ENCODE measurements at regions not wholly inside any gene's neighbourhood (a gene's known extent, or its start where the extent isn't known, plus 50 kb on each side); places are given as distances from the start of the nearest gene placed in this dataset.

GRCh38 chr5:155598552-155598951, 585.0 kb downstream of the KIF4B start:
- H3K9ac ChIP-seq (ENCODE audit: low read depth in 1 of 2, low read length in 2 of 2), result no peak overlapping the region
- no peak overlapping the region for H3K27ac ChIP-seq (ENCODE audit: low read depth, low read length)
- no peaks in the 10 kb centered on the region for H3K9me3 ChIP-seq (ENCODE audit: control insufficient read depth in 1 of 2, low read length in 2 of 2)
- H3K4me3 ChIP-seq (ENCODE audit: low read depth in 1 of 2, low read length in 2 of 2), result no peak overlapping the region
- H3K27me3 ChIP-seq (ENCODE audit: control insufficient read depth in 1 of 2, insufficient read depth in 2 of 2, low read length in 2 of 2), result no peaks in the 10 kb centered on the region
- no peaks in the 10 kb centered on the region for H3K4me1 ChIP-seq (ENCODE audit: control insufficient read depth in 1 of 2, insufficient read depth in 2 of 2, low read length in 2 of 2)
- no peaks in the 10 kb centered on the region for H3K36me3 ChIP-seq (ENCODE audit: control insufficient read depth in 1 of 2, insufficient read depth in 2 of 2, low read length in 2 of 2)

- Histone ChIP-seq H3K4me1 (ENCODE audit: control insufficient read depth in 1 of 2, insufficient read depth in 2 of 2, low read length in 2 of 2) (no peaks in the 10 kb centered on the region), H3K9ac (ENCODE audit: low read depth in 1 of 2, low read length in 2 of 2) (no peak overlapping the region), H3K36me3 (ENCODE audit: control insufficient read depth in 1 of 2, insufficient read depth in 2 of 2, low read length in 2 of 2) (no peaks in the 10 kb centered on the region), H3K9me3 (ENCODE audit: control insufficient read depth in 1 of 2, low read length in 2 of 2) (no peaks in the 10 kb centered on the region), H3K27ac (ENCODE audit: low read depth, low read length) (no peak overlapping the region), H3K27me3 (ENCODE audit: control insufficient read depth in 1 of 2, insufficient read depth in 2 of 2, low read length in 2 of 2) (no peaks in the 10 kb centered on the region), H3K4me3 (ENCODE audit: low read depth in 1 of 2, low read length in 2 of 2) (no peak overlapping the region)
These were observed 592.4 kb downstream of the KIF4B start for GRCh38 chr5:155605920-155606319.

GRCh38 chr5:155616779-155617392, 603.3 kb downstream of the KIF4B start:
- H3K27ac ChIP-seq (ENCODE audit: low read depth, low read length), result no peak overlapping the region
- H3K9me3 ChIP-seq (ENCODE audit: control insufficient read depth in 1 of 2, low read length in 2 of 2), result no peaks in the 10 kb centered on the region
- no peaks in the 10 kb centered on the region for H3K36me3 ChIP-seq (ENCODE audit: control insufficient read depth in 1 of 2, insufficient read depth in 2 of 2, low read length in 2 of 2)
- H3K4me1 ChIP-seq (ENCODE audit: control insufficient read depth in 1 of 2, insufficient read depth in 2 of 2, low read length in 2 of 2), result no peaks in the 10 kb centered on the region
- no peak overlapping the region for H3K9ac ChIP-seq (ENCODE audit: low read depth in 1 of 2, low read length in 2 of 2)
- no peaks in the 10 kb centered on the region for H3K27me3 ChIP-seq (ENCODE audit: control insufficient read depth in 1 of 2, insufficient read depth in 2 of 2, low read length in 2 of 2)
- no peak overlapping the region for H3K4me3 ChIP-seq (ENCODE audit: low read depth in 1 of 2, low read length in 2 of 2)

- H3K36me3 ChIP-seq (ENCODE audit: control insufficient read depth in 1 of 2, insufficient read depth in 2 of 2, low read length in 2 of 2), result no peaks in the 10 kb centered on the region
- H3K9me3 ChIP-seq (ENCODE audit: control insufficient read depth in 1 of 2, low read length in 2 of 2), result no peaks in the 10 kb centered on the region
- H3K27ac ChIP-seq (ENCODE audit: low read depth, low read length), result no peak overlapping the region
- no peaks in the 10 kb centered on the region for H3K27me3 ChIP-seq (ENCODE audit: control insufficient read depth in 1 of 2, insufficient read depth in 2 of 2, low read length in 2 of 2)
- no peak overlapping the region for H3K9ac ChIP-seq (ENCODE audit: low read depth in 1 of 2, low read length in 2 of 2)
- H3K4me3 ChIP-seq (ENCODE audit: low read depth in 1 of 2, low read length in 2 of 2), result no peak overlapping the region
- H3K4me1 ChIP-seq (ENCODE audit: control insufficient read depth in 1 of 2, insufficient read depth in 2 of 2, low read length in 2 of 2), result no peaks in the 10 kb centered on the region
These were observed 606.1 kb downstream of the KIF4B start for GRCh38 chr5:155619688-155620087.

GRCh38 chr5:155620821-155621410, 607.4 kb downstream of the KIF4B start:
- no peak overlapping the region for H3K9ac ChIP-seq (ENCODE audit: low read depth in 1 of 2, low read length in 2 of 2)
- H3K27me3 ChIP-seq (ENCODE audit: control insufficient read depth in 1 of 2, insufficient read depth in 2 of 2, low read length in 2 of 2), result no peaks in the 10 kb centered on the region
- no peaks in the 10 kb centered on the region for H3K4me1 ChIP-seq (ENCODE audit: control insufficient read depth in 1 of 2, insufficient read depth in 2 of 2, low read length in 2 of 2)
- H3K9me3 ChIP-seq (ENCODE audit: control insufficient read depth in 1 of 2, low read length in 2 of 2), result no peaks in the 10 kb centered on the region
- H3K27ac ChIP-seq (ENCODE audit: low read depth, low read length), result no peak overlapping the region
- H3K36me3 ChIP-seq (ENCODE audit: control insufficient read depth in 1 of 2, insufficient read depth in 2 of 2, low read length in 2 of 2), result no peaks in the 10 kb centered on the region
- no peak overlapping the region for H3K4me3 ChIP-seq (ENCODE audit: low read depth in 1 of 2, low read length in 2 of 2)

GRCh38 chr5:155624597-155625241, 611.2 kb downstream of the KIF4B start:
- H3K27me3 ChIP-seq (ENCODE audit: control insufficient read depth in 1 of 2, insufficient read depth in 2 of 2, low read length in 2 of 2), result no peaks in the 10 kb centered on the region
- H3K4me1 ChIP-seq (ENCODE audit: control insufficient read depth in 1 of 2, insufficient read depth in 2 of 2, low read length in 2 of 2), result no peaks in the 10 kb centered on the region
- H3K9ac ChIP-seq (ENCODE audit: low read depth in 1 of 2, low read length in 2 of 2), result no peak overlapping the region
- H3K9me3 ChIP-seq (ENCODE audit: control insufficient read depth in 1 of 2, low read length in 2 of 2), result no peaks in the 10 kb centered on the region
- no peak overlapping the region for H3K27ac ChIP-seq (ENCODE audit: low read depth, low read length)
- H3K4me3 ChIP-seq (ENCODE audit: low read depth in 1 of 2, low read length in 2 of 2), result no peak overlapping the region
- no peaks in the 10 kb centered on the region for H3K36me3 ChIP-seq (ENCODE audit: control insufficient read depth in 1 of 2, insufficient read depth in 2 of 2, low read length in 2 of 2)

GRCh38 chr5:155625315-155625714, 611.8 kb downstream of the KIF4B start:
- no peak overlapping the region for H3K4me3 ChIP-seq (ENCODE audit: low read depth in 1 of 2, low read length in 2 of 2)
- no peaks in the 10 kb centered on the region for H3K4me1 ChIP-seq (ENCODE audit: control insufficient read depth in 1 of 2, insufficient read depth in 2 of 2, low read length in 2 of 2)
- no peak overlapping the region for H3K27ac ChIP-seq (ENCODE audit: low read depth, low read length)
- no peaks in the 10 kb centered on the region for H3K9me3 ChIP-seq (ENCODE audit: control insufficient read depth in 1 of 2, low read length in 2 of 2)
- H3K9ac ChIP-seq (ENCODE audit: low read depth in 1 of 2, low read length in 2 of 2), result no peak overlapping the region
- H3K36me3 ChIP-seq (ENCODE audit: control insufficient read depth in 1 of 2, insufficient read depth in 2 of 2, low read length in 2 of 2), result no peaks in the 10 kb centered on the region
- H3K27me3 ChIP-seq (ENCODE audit: control insufficient read depth in 1 of 2, insufficient read depth in 2 of 2, low read length in 2 of 2), result no peaks in the 10 kb centered on the region

- no peaks in the 10 kb centered on the region for H3K36me3 ChIP-seq (ENCODE audit: control insufficient read depth in 1 of 2, insufficient read depth in 2 of 2, low read length in 2 of 2)
- H3K27me3 ChIP-seq (ENCODE audit: control insufficient read depth in 1 of 2, insufficient read depth in 2 of 2, low read length in 2 of 2), result no peaks in the 10 kb centered on the region
- no peaks in the 10 kb centered on the region for H3K9me3 ChIP-seq (ENCODE audit: control insufficient read depth in 1 of 2, low read length in 2 of 2)
- H3K4me1 ChIP-seq (ENCODE audit: control insufficient read depth in 1 of 2, insufficient read depth in 2 of 2, low read length in 2 of 2), result no peaks in the 10 kb centered on the region
- no peak overlapping the region for H3K9ac ChIP-seq (ENCODE audit: low read depth in 1 of 2, low read length in 2 of 2)
- no peak overlapping the region for H3K4me3 ChIP-seq (ENCODE audit: low read depth in 1 of 2, low read length in 2 of 2)
- H3K27ac ChIP-seq (ENCODE audit: low read depth, low read length), result no peak overlapping the region
These were observed 612.5 kb downstream of the KIF4B start for GRCh38 chr5:155625897-155626543.

- Histone ChIP-seq H3K27me3 (ENCODE audit: control insufficient read depth in 1 of 2, insufficient read depth in 2 of 2, low read length in 2 of 2) (no peaks in the 10 kb centered on the region), H3K9me3 (ENCODE audit: control insufficient read depth in 1 of 2, low read length in 2 of 2) (no peaks in the 10 kb centered on the region), H3K27ac (ENCODE audit: low read depth, low read length) (no peak overlapping the region), H3K4me1 (ENCODE audit: control insufficient read depth in 1 of 2, insufficient read depth in 2 of 2, low read length in 2 of 2) (no peaks in the 10 kb centered on the region), H3K36me3 (ENCODE audit: control insufficient read depth in 1 of 2, insufficient read depth in 2 of 2, low read length in 2 of 2) (no peaks in the 10 kb centered on the region), H3K9ac (ENCODE audit: low read depth in 1 of 2, low read length in 2 of 2) (no peak overlapping the region), H3K4me3 (ENCODE audit: low read depth in 1 of 2, low read length in 2 of 2) (no peak overlapping the region)
These were observed 613.0 kb downstream of the KIF4B start for GRCh38 chr5:155626592-155626991.

GRCh38 chr5:155628346-155628745, 614.8 kb downstream of the KIF4B start:
- Histone ChIP-seq H3K27ac (ENCODE audit: low read depth, low read length) (no peak overlapping the region), H3K4me3 (ENCODE audit: low read depth in 1 of 2, low read length in 2 of 2) (no peak overlapping the region), H3K36me3 (ENCODE audit: control insufficient read depth in 1 of 2, insufficient read depth in 2 of 2, low read length in 2 of 2) (no peaks in the 10 kb centered on the region), H3K9ac (ENCODE audit: low read depth in 1 of 2, low read length in 2 of 2) (no peak overlapping the region), H3K27me3 (ENCODE audit: control insufficient read depth in 1 of 2, insufficient read depth in 2 of 2, low read length in 2 of 2) (no peaks in the 10 kb centered on the region), H3K4me1 (ENCODE audit: control insufficient read depth in 1 of 2, insufficient read depth in 2 of 2, low read length in 2 of 2) (no peaks in the 10 kb centered on the region), H3K9me3 (ENCODE audit: control insufficient read depth in 1 of 2, low read length in 2 of 2) (no peaks in the 10 kb centered on the region)
